ENCODE measurements at regions not wholly inside any gene's neighbourhood (a gene's known extent, or its start where the extent isn't known, plus 50 kb on each side); places are given as distances from the start of the nearest gene placed in this dataset.

DNA sequence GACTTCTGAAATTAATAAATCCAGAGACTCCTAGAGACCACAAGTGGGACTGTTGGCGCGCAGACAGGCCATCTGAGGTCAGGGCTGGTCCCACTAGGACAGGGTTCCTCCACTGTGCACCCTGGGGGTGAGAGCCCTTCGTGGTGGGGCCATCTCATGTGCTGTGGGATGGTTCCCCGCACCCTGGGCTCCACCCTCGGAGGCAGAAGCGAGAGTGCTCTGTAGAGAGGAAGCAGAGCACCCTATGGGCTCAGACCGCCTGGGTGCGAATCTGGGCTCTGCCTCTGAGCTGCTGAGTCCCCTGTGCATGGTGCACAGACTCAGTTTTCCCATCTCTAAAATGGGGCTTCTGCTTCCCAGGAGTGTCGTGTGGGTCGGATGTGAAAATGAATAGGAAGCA lies 227.3 kb downstream of the NPHP4 start:
- H3K27ac Mint-ChIP-seq (ENCODE audit: low read depth) = no peak overlapping the region
- no peaks in the 10 kb centered on the region for H3K36me3 Mint-ChIP-seq (ENCODE audit: insufficient read depth)
- ATAC-seq (replicated peaks; ENCODE audit: extremely low read depth, poor library complexity, severe bottlenecking) = no peak
- peaks cover 88% of the 10 kb centered on the region for H3K27me3 Mint-ChIP-seq
- H3K4me1 Mint-ChIP-seq = no peaks in the 10 kb centered on the region
- DNase-seq (ENCODE audit: low spot score in 2 of 2) = no peak
- H3K4me3 Mint-ChIP-seq = no peak overlapping the region
- peaks cover 12% of the 10 kb centered on the region for H3K9me3 Mint-ChIP-seq

DNA sequence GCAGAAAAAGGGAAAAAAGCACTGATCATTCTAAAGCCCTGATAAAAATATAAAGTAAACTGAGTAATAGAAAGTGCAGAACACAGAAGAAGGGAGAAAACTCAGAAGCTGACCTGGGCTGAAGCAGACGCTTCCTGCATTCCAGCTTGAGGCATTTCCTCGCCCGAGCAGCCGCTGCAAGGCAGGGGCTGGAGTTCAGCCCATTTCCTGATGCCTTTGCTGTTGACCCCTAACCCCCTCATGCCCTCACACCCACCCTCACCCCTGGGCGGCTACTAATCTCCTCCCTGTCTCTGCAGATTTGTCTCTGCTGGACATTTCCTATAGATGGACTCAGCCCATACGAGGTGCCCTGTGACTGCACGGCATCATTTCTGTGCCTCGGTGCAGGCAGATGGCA lies 227.8 kb downstream of the NPHP4 start:
- no peak overlapping the region for H3K4me3 Mint-ChIP-seq
- H3K27ac Mint-ChIP-seq (ENCODE audit: low read depth) = no peak overlapping the region

DNA sequence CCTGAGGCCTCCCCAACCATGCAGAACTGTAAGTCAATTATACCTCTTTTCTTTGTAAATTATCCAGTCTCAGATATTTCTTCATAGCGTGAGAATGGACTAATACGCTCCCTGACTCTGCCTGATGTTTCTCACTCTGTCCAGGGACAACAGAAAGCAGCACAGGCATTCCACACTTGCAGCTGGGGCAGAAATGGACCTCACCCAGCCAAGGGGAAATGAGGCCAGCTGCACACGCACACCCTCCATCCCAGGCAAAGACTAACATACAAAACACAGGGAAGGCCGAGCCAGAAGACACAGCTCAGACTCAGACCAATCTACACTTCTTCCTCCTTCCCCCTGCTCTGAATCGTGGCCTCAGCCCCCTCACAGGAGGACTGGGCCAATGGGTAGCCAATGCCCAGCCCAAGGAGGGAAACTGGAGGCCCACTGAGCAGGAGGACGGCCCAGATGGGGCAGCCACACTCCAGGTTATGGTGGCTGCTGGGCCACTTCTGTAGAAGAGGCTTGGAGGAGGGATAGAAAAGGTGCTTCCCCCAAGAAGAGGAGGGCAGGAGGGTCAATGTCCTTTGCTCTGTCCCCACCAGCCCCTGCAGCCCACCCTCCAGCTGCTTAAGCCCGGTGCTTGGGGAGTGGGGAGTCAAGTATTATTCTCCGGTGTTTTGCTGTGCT lies 228.4 kb downstream of the NPHP4 start:
- no peak for ATAC-seq (replicated peaks; ENCODE audit: extremely low read depth, poor library complexity, severe bottlenecking)
- H3K27me3 Mint-ChIP-seq = peaks cover 88% of the 10 kb centered on the region
- no peak overlapping the region for H3K27ac Mint-ChIP-seq (ENCODE audit: low read depth)
- no peak for DNase-seq (ENCODE audit: low spot score in 2 of 2)
- H3K9me3 Mint-ChIP-seq = peaks cover 12% of the 10 kb centered on the region
- H3K4me1 Mint-ChIP-seq = no peaks in the 10 kb centered on the region
- no peak overlapping the region for H3K4me3 Mint-ChIP-seq
- no peaks in the 10 kb centered on the region for H3K36me3 Mint-ChIP-seq (ENCODE audit: insufficient read depth)

More for the DNA sequence above, 227.8 kb downstream of the NPHP4 start:
- Mint-ChIP-seq H3K27me3 (peaks cover 88% of the 10 kb centered on the region), H3K9me3 (peaks cover 12% of the 10 kb centered on the region), H3K36me3 (ENCODE audit: insufficient read depth) (no peaks in the 10 kb centered on the region), H3K4me1 (no peaks in the 10 kb centered on the region)
- DNase-seq (ENCODE audit: low spot score in 2 of 2) (no peak), ATAC-seq (replicated peaks; ENCODE audit: extremely low read depth, poor library complexity, severe bottlenecking) (no peak)

DNA sequence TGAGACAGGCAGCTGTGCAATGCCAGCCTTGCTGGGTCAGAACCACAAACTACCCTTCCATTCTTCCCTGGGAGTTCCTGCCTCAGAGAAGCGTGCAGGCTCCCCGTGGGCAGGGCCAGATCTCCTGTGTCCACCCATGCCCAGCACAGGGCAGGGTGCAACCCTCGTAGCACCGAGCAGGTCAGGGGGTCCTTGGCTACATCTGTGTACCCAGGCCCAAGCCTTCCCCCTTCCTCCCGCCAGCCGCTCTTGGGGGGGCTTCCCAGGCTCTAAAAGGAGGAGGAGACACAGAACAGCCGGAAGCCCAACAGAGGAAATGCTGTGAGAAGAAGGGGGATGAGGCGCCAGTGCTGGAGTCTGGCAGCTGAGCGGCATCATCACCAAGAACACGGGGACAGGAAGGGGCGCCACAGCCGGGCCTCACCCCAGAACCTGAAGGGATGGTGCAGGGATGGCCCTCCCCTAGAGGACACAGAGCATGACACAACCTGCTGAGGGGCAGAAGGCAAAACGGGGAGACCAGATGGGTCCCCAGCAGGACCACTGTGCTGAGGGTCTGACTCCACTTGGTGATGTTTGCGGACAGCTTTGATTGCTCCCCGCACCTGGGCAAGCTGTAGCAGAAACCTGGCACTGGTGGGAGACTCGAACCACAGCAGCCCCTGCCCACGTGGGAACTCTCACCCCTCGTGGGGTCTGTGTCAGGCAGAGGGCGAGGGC lies 233.2 kb downstream of the NPHP4 start:
- peaks cover 76% of the 10 kb centered on the region for H3K27me3 Mint-ChIP-seq
- H3K4me3 Mint-ChIP-seq = no peak overlapping the region
- no peak for DNase-seq (ENCODE audit: low spot score in 2 of 2)
- no peaks in the 10 kb centered on the region for H3K4me1 Mint-ChIP-seq
- no peaks in the 10 kb centered on the region for H3K36me3 Mint-ChIP-seq (ENCODE audit: insufficient read depth)
- H3K27ac Mint-ChIP-seq (ENCODE audit: low read depth) = no peak overlapping the region
- ATAC-seq (replicated peaks; ENCODE audit: extremely low read depth, poor library complexity, severe bottlenecking) = no peak
- peaks cover 12% of the 10 kb centered on the region for H3K9me3 Mint-ChIP-seq

DNA sequence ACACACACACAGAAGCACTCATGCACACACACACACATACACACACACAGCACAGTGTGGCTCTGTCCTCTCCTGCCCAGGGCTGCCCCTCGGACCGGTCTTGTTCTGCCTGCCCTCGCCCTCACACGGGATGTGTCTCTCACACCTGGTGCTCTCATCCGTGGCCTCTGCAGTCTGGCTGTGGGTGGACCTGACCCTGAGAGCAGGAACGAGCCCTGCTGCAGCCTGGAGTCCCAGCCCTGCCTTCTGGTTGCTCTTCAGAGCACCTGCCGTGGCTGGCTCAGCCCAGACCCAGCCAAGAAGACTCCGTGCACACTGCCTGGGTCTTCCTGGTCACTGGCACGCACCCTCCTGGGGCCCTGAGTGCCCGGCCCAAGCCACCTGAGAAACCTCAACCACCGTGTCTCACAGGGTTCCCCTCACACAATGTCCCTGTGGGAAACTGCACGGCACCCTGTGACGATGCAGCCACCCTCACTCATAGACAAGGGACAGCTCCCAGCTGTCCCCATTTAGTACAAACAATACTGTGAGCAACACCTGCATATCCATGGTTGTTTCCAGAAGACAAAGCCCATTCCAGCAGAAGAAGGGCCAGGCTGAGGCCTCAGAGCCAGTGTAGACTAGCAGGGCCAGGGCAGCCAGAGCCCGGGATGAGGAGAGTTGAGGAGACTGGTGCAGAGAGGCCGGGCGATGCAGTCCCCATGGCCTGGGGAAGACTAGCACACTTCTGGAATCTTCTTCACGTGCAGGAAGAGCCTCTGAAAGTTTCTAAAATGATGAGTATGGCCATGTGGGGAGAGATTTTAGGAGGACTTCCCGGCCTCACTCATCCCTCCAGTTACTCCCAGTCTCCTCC lies 234.0 kb downstream of the NPHP4 start:
- ATAC-seq (replicated peaks; ENCODE audit: extremely low read depth, poor library complexity, severe bottlenecking) = no peak
- Mint-ChIP-seq H3K4me1 (no peaks in the 10 kb centered on the region), H3K36me3 (ENCODE audit: insufficient read depth) (no peaks in the 10 kb centered on the region), H3K27me3 (peaks cover 68% of the 10 kb centered on the region), H3K9me3 (peaks cover 5% of the 10 kb centered on the region), H3K27ac (ENCODE audit: low read depth) (no peak overlapping the region), H3K4me3 (no peak overlapping the region)
- DNase-seq (ENCODE audit: low spot score in 2 of 2) = no peak

DNA sequence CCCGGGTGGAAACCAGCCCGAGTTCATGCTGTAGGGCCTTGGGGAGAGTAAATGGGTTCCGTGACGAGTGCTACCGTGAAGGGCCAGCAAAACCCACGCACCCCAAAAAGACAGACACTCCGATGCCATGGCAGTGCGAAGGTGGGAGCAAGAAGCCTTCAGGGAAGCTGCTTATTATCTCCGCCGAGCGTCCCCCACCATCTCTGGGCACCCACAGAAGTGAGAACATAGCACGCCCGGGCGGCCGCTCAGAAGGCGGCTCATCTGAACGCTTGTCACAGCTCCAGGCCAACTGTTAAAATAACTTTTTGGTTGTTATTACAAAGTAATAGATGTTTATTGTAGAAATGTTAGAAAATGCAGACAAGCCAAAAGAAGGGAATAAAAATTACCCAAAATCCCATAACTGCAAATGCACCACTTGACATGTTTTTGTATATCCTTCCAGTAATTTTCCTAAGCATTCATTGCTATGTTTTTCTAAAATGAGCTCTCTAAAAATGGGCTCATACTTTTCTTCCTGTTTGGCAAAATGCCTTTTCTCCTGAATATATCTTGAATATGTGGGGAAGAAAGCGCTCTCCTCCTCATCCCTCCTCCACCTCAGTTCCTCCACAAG lies 234.9 kb downstream of the NPHP4 start:
- peaks cover 65% of the 10 kb centered on the region for H3K27me3 Mint-ChIP-seq
- no peak overlapping the region for H3K27ac Mint-ChIP-seq (ENCODE audit: low read depth)
- H3K4me3 Mint-ChIP-seq = no peak overlapping the region
- DNase-seq (ENCODE audit: low spot score in 2 of 2) = no peak
- H3K36me3 Mint-ChIP-seq (ENCODE audit: insufficient read depth) = no peaks in the 10 kb centered on the region
- H3K9me3 Mint-ChIP-seq = peaks cover 5% of the 10 kb centered on the region
- no peaks in the 10 kb centered on the region for H3K4me1 Mint-ChIP-seq
- ATAC-seq (replicated peaks; ENCODE audit: extremely low read depth, poor library complexity, severe bottlenecking) = no peak

DNA sequence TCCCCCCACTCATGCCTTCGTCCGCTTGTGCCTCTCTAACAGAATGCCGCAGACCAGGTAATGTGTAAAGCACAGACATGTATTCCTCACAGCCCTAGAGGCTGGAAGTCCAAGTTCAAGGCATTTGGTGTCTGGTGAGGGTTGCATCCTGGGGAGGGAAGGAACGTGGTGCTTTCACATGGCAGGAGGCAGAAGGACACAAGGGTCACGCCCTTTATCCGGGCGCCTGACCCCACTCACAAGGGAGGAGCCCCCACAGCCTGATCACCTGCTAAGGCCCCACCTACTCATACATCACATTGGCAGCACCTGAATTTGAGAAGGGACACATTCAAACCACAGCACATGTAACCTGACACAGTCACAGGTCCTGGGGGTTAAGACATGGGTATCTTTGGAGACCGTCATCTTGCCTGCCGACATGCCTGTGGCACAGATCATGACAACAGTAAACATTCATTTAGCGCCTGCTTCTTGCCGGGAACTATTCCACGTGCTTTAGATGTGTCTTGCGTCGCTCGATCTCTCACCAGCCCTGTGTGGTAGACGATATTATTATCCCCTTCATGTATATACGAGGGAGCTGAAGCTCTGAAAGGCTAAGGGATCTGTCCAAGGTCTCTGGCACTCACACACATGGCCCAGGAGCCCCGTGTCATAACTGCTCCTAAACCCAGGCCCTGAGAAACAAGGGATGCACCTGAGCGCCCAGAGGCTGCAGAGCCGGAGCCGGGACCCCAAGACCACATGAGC lies 235.6 kb downstream of the NPHP4 start:
- DNase-seq (ENCODE audit: low spot score in 2 of 2) (no peak), ATAC-seq (replicated peaks; ENCODE audit: extremely low read depth, poor library complexity, severe bottlenecking) (no peak)
- no peak overlapping the region for H3K27ac Mint-ChIP-seq (ENCODE audit: low read depth)
- H3K4me3 Mint-ChIP-seq = no peak overlapping the region
- no peaks in the 10 kb centered on the region for H3K36me3 Mint-ChIP-seq (ENCODE audit: insufficient read depth)
- H3K9me3 Mint-ChIP-seq = peaks cover 5% of the 10 kb centered on the region
- H3K27me3 Mint-ChIP-seq = peaks cover 58% of the 10 kb centered on the region
- no peaks in the 10 kb centered on the region for H3K4me1 Mint-ChIP-seq

DNA sequence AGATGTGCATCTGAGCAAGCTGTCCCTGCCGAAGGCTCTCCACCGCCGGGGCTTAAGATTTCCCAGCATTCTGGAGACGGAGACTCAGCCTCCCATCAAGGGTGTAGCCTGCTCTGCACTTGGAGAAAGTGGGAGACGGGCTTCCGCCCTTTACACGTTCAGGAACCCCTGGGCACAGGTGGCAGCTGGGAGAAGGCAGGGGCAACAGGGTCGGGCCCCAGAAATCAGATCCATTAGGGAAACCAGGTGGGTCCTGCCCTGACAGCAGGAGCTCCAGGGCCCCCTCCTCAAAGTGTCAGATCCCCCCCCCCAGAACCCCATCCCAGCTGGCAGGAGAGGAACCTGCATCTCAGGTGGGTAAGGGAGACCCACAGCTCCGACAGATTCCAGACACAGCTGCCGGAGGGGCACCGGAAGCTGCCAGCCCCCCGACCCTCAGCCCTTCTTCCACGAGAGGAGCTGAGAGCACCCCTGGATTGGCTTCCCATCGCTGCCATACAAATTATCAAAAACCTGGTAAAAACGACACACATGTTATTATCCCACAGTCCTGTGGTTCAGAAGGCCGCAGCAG lies 236.6 kb downstream of the NPHP4 start:
- ATAC-seq (replicated peaks; ENCODE audit: extremely low read depth, poor library complexity, severe bottlenecking) (no peak), DNase-seq (ENCODE audit: low spot score in 2 of 2) (no peak)
- H3K9me3 Mint-ChIP-seq = peaks cover 4% of the 10 kb centered on the region
- no peak overlapping the region for H3K27ac Mint-ChIP-seq (ENCODE audit: low read depth)
- peaks cover 56% of the 10 kb centered on the region for H3K27me3 Mint-ChIP-seq
- H3K4me1 Mint-ChIP-seq = no peaks in the 10 kb centered on the region
- no peaks in the 10 kb centered on the region for H3K36me3 Mint-ChIP-seq (ENCODE audit: insufficient read depth)
- H3K4me3 Mint-ChIP-seq = no peak overlapping the region

DNA sequence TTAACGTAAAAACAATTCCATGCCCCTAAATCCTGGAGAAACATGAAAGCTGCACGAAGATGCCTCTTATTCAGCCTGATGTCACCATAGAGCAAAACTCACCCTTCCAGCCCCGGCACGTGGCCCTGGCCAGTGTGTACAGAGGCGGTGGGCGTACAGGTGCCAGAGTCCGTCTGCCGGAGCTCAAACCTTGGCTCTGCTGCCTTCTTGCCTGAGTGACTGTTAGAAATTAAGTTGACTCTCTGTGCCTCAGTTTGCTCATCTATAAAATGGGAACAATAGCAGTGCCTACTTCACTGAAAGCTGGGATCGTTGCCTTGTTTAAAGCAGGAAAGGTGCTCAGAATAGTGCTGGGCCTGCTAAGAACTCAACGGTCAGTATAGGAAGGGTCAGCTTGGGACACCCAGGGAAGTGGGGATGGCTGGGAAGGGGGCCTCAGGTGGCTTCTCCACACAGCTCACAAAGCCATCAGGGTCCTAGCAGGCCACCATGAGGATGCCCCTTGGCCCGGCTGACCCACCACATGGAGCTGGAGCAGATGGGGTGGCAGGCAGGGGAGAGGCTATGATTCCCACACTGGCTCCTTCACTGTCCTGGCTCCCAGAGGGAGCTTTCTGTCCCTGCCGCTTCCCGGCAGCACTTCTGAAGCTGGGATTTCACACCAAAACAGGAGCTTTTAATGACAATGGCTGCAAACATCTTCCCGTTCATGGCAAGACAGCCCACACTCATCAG lies 237.2 kb downstream of the NPHP4 start:
- ATAC-seq (replicated peaks; ENCODE audit: extremely low read depth, poor library complexity, severe bottlenecking) (no peak), DNase-seq (ENCODE audit: low spot score in 2 of 2) (no peak)
- Mint-ChIP-seq H3K27me3 (peaks cover 56% of the 10 kb centered on the region), H3K27ac (ENCODE audit: low read depth) (no peak overlapping the region), H3K4me1 (no peaks in the 10 kb centered on the region), H3K36me3 (ENCODE audit: insufficient read depth) (no peaks in the 10 kb centered on the region), H3K9me3 (no peaks in the 10 kb centered on the region), H3K4me3 (no peak overlapping the region)

DNA sequence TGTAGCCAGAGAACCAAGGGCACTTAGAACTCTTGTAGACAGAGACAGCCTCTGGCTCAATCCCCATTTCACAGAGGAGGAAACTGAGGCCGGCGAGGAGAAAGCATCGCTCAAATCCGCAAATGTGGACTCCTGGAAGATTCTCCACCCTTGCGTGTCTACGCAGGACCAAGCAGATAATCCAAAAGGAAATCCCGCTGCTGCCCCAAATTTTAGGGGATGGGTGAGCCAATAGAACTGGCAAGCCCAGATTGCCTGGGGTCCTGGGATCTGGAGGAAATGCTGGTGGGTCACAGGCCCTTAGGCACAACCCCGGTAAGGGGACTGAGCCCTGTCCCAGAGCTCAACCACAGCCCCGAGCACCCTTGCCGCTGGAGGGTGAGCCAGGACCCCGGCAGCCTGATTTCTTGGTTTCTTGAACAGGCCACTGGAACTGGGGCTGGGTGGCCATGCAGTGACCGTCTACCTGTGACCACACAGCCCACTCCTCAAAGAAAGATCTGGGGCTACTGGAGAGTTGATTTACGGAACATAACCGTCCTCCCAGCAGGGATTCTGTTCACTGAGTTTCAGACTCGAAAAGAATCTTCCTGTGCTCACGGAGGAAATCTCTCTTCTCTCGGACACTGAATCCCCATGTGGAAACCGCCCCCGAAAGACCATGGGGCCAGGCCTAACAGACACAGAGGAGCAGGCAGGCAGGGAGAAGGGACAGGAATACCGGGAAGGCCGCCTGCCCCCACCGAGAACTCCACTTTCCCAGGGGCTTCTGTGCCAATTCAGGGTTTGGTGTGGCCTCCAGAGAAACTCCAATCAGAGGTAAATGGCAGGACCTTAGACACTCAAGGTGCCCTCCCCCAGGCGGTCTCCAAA lies 238.4 kb downstream of the NPHP4 start:
- ATAC-seq (replicated peaks; ENCODE audit: extremely low read depth, poor library complexity, severe bottlenecking) (no peak), DNase-seq (ENCODE audit: low spot score in 2 of 2) (no peak)
- peaks cover 45% of the 10 kb centered on the region for H3K27me3 Mint-ChIP-seq
- H3K36me3 Mint-ChIP-seq (ENCODE audit: insufficient read depth) = no peaks in the 10 kb centered on the region
- no peak overlapping the region for H3K4me3 Mint-ChIP-seq
- H3K4me1 Mint-ChIP-seq = no peaks in the 10 kb centered on the region
- H3K9me3 Mint-ChIP-seq = no peaks in the 10 kb centered on the region
- H3K27ac Mint-ChIP-seq (ENCODE audit: low read depth) = no peak overlapping the region
